ENCODE measurements at regions not wholly inside any gene's neighbourhood (a gene's known extent, or its start where the extent isn't known, plus 50 kb on each side); places are given as distances from the start of the nearest gene placed in this dataset.

GRCh38 chr17:51352798-51353197 is 92.5 kb downstream of the UTP18 start:
- no peak for ATAC-seq (ENCODE audit: insufficient read depth, low FRiP score)
- 59 to 67% methylated on average over 1 of the region's 1 CpG for WGBS, 2 donors
- TF ChIP-seq CTCF (IDR thresholded peaks at IDR 0.05; ENCODE audit: control extremely low read depth, extremely low read depth), result no peak
- Histone ChIP-seq H3K9ac (ENCODE audit: insufficient read depth in 1 of 2, low read length in 2 of 2) (no peak overlapping the region), H3K4me3 (no peak overlapping the region), H3K27me3 (ENCODE audit: control insufficient read depth in 3 of 3, insufficient read depth in 3 of 3, low read length in 2 of 3) (no peaks in the 10 kb centered on the region), H3K36me3 (ENCODE audit: control insufficient read depth in 4 of 4, insufficient read depth in 4 of 4, low read length in 4 of 4) (no peaks in the 10 kb centered on the region), H3K4me1 (ENCODE audit: control insufficient read depth in 5 of 5, insufficient read depth in 5 of 5, low read length in 5 of 5) (peaks cover 0 to 38% (median 3%) of the 10 kb centered on the region in 5 donors), H3K27ac (ENCODE audit: low read depth in 1 of 2, low read length in 1 of 2) (no peak overlapping the region), H3K9me3 (ENCODE audit: control insufficient read depth in 4 of 4, insufficient read depth in 3 of 4, low read length in 3 of 4) (peaks cover 0 to 1% (median 0%) of the 10 kb centered on the region in 4 donors)
- no peak for DNase-seq

GRCh38 chr17:51353296-51353695 is 93.0 kb downstream of the UTP18 start:
- H3K36me3 ChIP-seq (ENCODE audit: control insufficient read depth in 4 of 4, insufficient read depth in 4 of 4, low read length in 4 of 4), result no peaks in the 10 kb centered on the region
- peaks cover 0 to 38% (median 3%) of the 10 kb centered on the region in 5 donors for H3K4me1 ChIP-seq (ENCODE audit: control insufficient read depth in 5 of 5, insufficient read depth in 5 of 5, low read length in 5 of 5)
- H3K27me3 ChIP-seq (ENCODE audit: control insufficient read depth in 3 of 3, insufficient read depth in 3 of 3, low read length in 2 of 3), result no peaks in the 10 kb centered on the region
- no peak for TF ChIP-seq CTCF (IDR thresholded peaks at IDR 0.05; ENCODE audit: control extremely low read depth, extremely low read depth)
- no peak overlapping the region for H3K9ac ChIP-seq (ENCODE audit: insufficient read depth in 1 of 2, low read length in 2 of 2)
- peaks cover 0 to 1% (median 0%) of the 10 kb centered on the region in 4 donors for H3K9me3 ChIP-seq (ENCODE audit: control insufficient read depth in 4 of 4, insufficient read depth in 3 of 4, low read length in 3 of 4)
- DNase-seq, result no peak
- ATAC-seq (ENCODE audit: insufficient read depth, low FRiP score), result no peak
- H3K27ac ChIP-seq (ENCODE audit: low read depth in 1 of 2, low read length in 1 of 2), result no peak overlapping the region
- H3K4me3 ChIP-seq, result no peak overlapping the region
- 72 to 76% methylated on average over 4 of the region's 4 CpGs for WGBS, 2 donors

- H3K27ac ChIP-seq (ENCODE audit: low read depth in 1 of 2, low read length in 1 of 2), result no peak overlapping the region
- H3K27me3 ChIP-seq (ENCODE audit: control insufficient read depth in 3 of 3, insufficient read depth in 3 of 3, low read length in 2 of 3), result no peaks in the 10 kb centered on the region
- H3K9me3 ChIP-seq (ENCODE audit: control insufficient read depth in 4 of 4, insufficient read depth in 3 of 4, low read length in 3 of 4), result peaks cover 0 to 1% (median 0%) of the 10 kb centered on the region in 4 donors
- no peaks in the 10 kb centered on the region for H3K36me3 ChIP-seq (ENCODE audit: control insufficient read depth in 4 of 4, insufficient read depth in 4 of 4, low read length in 4 of 4)
- DNase-seq (peak; percentile 31 to 58 (median 47)), ATAC-seq (ENCODE audit: insufficient read depth, low FRiP score) (no peak)
- TF ChIP-seq CTCF (IDR thresholded peaks at IDR 0.05; ENCODE audit: control extremely low read depth, extremely low read depth), result no peak
- H3K4me1 ChIP-seq (ENCODE audit: control insufficient read depth in 5 of 5, insufficient read depth in 5 of 5, low read length in 5 of 5), result peaks cover 0 to 38% (median 3%) of the 10 kb centered on the region in 5 donors
- no peak overlapping the region for H3K4me3 ChIP-seq
- no peak overlapping the region for H3K9ac ChIP-seq (ENCODE audit: insufficient read depth in 1 of 2, low read length in 2 of 2)
- WGBS, 2 donors, result 51 to 66% methylated on average over 2 of the region's 2 CpGs
Observed at GRCh38 chr17:51354936-51355335, 94.6 kb downstream of the UTP18 start.

Data from lung (tissue), 11 donors.